WTC11 (cell line): ENCODE measurements at regions not wholly inside any gene's neighbourhood (a gene's known extent, or its start where the extent isn't known, plus 50 kb on each side); places are given as distances from the start of the nearest gene placed in this dataset.

Experiments
- ATAC-seq: fragments of 200-7000 bp; cut with Tn5 transposase; 2 replicates; pipeline ENCODE4 v1.10.0; 2021; ENCODE audit warnings: mild to moderate bottlenecking, moderate library complexity
- CTCF ChIA-PET: fragments of 300-600 bp; sonication (Branson Sonifier 250); formaldehyde crosslinking; loops from one replicate; lab custom pipeline; 2021; ENCODE audit warnings: antibody characterized with exemption; lab: Charles Lee
- POLR2A ChIA-PET: fragments of 350-600 bp; sonication (Branson Sonifier 250); formaldehyde crosslinking; loops from one replicate; lab custom pipeline; 2021; ENCODE audit warnings: antibody characterized with exemption; lab: Charles Lee
- DNase-seq: peaks from one replicate; pipeline ENCODE4 v3.0.0; 2021; ENCODE audit warnings: low spot score
- H3K27ac Mint-ChIP-seq: 2 replicates; pipeline ENCODE4 v1.8.0; 2021; ENCODE audit warnings: mixed read lengths
- H3K27me3 Mint-ChIP-seq: 2 replicates; pipeline ENCODE4 v1.8.0; 2021; ENCODE audit warnings: low read depth, mild to moderate bottlenecking, moderate library complexity, mixed read lengths
- H3K36me3 Mint-ChIP-seq: 2 replicates; pipeline ENCODE4 v1.8.0; 2021; ENCODE audit warnings: mixed read lengths
- H3K4me1 Mint-ChIP-seq: 2 replicates; pipeline ENCODE4 v1.8.0; 2022; ENCODE audit warnings: mixed read lengths
- H3K4me3 Mint-ChIP-seq: 2 replicates; pipeline ENCODE4 v1.8.0; 2021; ENCODE audit warnings: mild to moderate bottlenecking, moderate library complexity, mixed read lengths
- H3K9me3 Mint-ChIP-seq: 2 replicates; pipeline ENCODE4 v1.8.0; 2021; ENCODE audit warnings: mixed read lengths
- ATF1 ChIP-seq: sonication (generic); formaldehyde crosslinking; IDR thresholded peaks from 2 replicates; pipeline ENCODE4 v1.8.1; 2023; ENCODE audit warnings: mild to moderate bottlenecking, moderate library complexity, missing genetic modification reagents
- CREB1 ChIP-seq: sonication (generic); formaldehyde crosslinking; IDR thresholded peaks from 2 replicates; pipeline ENCODE4 v1.8.0; 2023; ENCODE audit warnings: mild to moderate bottlenecking, missing genetic modification reagents
- CREM ChIP-seq: sonication (generic); formaldehyde crosslinking; IDR thresholded peaks from 2 replicates; pipeline ENCODE4 v1.8.1; 2022; ENCODE audit warnings: mild to moderate bottlenecking, missing genetic modification reagents, moderate library complexity
- FOXP1 ChIP-seq: sonication (generic); formaldehyde crosslinking; IDR thresholded peaks from 2 replicates; pipeline ENCODE4 v1.8.0; 2022; ENCODE audit warnings: missing genetic modification reagents, mild to moderate bottlenecking, moderate library complexity, borderline replicate concordance
- GABPB1 ChIP-seq: sonication (generic); formaldehyde crosslinking; IDR thresholded peaks from 2 replicates; pipeline ENCODE4 v1.8.1; 2023; ENCODE audit warnings: mild to moderate bottlenecking, missing genetic modification reagents
- GRHL2 ChIP-seq: fragments of 250-450 bp; sonication (Bioruptor Pico); IDR thresholded peaks from 2 replicates; pipeline ENCODE4 v1.8.0; 2022; ENCODE audit warnings: mild to moderate bottlenecking, moderate library complexity; ENCODE audit not compliant: insufficient replicate concordance, severe bottlenecking
- KAT7 ChIP-seq: sonication (generic); formaldehyde crosslinking; IDR thresholded peaks from 2 replicates; pipeline ENCODE4 v1.8.1; 2023; ENCODE audit warnings: missing genetic modification reagents, mild to moderate bottlenecking, borderline replicate concordance
- SMAD3 ChIP-seq: sonication (generic); formaldehyde crosslinking; IDR thresholded peaks from 2 replicates; pipeline ENCODE4 v1.8.0; 2022; ENCODE audit warnings: missing genetic modification reagents, mild to moderate bottlenecking, borderline replicate concordance
- TCF7 ChIP-seq: sonication (generic); formaldehyde crosslinking; IDR thresholded peaks from 2 replicates; pipeline ENCODE4 v1.8.0; 2022; ENCODE audit warnings: mild to moderate bottlenecking, low read depth, missing genetic modification reagents, moderate library complexity
- TEAD4 ChIP-seq: sonication (generic); formaldehyde crosslinking; IDR thresholded peaks from 2 replicates; pipeline ENCODE4 v1.8.0; 2022; ENCODE audit warnings: mild to moderate bottlenecking, missing genetic modification reagents
- ZNF396 ChIP-seq: fragments of 250-450 bp; sonication (Bioruptor Pico); IDR thresholded peaks from 2 replicates; pipeline ENCODE4 v1.8.0; 2021; ENCODE audit warnings: mild to moderate bottlenecking, moderate library complexity, borderline replicate concordance
- ZNF416 ChIP-seq: fragments of 250-450 bp; sonication (Bioruptor Pico); IDR thresholded peaks from 2 replicates; pipeline ENCODE4 v1.9.0; 2021; ENCODE audit warnings: mild to moderate bottlenecking, inconsistent platforms
- TF ChIP-seq, protein P1 (sequence below): fragments of 250-450 bp; sonication (Bioruptor Pico); IDR thresholded peaks from 2 replicates; pipeline ENCODE4 v1.8.0; 2021; ENCODE audit warnings: mild to moderate bottlenecking
- TF ChIP-seq, protein P2 (sequence below): fragments of 250-450 bp; sonication (Bioruptor Pico); IDR thresholded peaks from 2 replicates; pipeline ENCODE4 v1.9.0; 2021; ENCODE audit warnings: mild to moderate bottlenecking
- TF ChIP-seq, protein P3 (sequence below): sonication (generic); formaldehyde crosslinking; IDR thresholded peaks from 2 replicates; pipeline ENCODE4 v1.8.1; 2022; ENCODE audit warnings: mild to moderate bottlenecking, moderate library complexity, missing genetic modification reagents
- TF ChIP-seq, protein P4 (sequence below): fragments of 250-450 bp; sonication (Bioruptor Pico); IDR thresholded peaks from 2 replicates; pipeline ENCODE4 v1.9.0; 2021; ENCODE audit warnings: mild to moderate bottlenecking
- TF ChIP-seq, protein P5 (sequence below): sonication (generic); formaldehyde crosslinking; IDR thresholded peaks from 2 replicates; pipeline ENCODE4 v1.8.1; 2022; ENCODE audit warnings: low read depth, missing genetic modification reagents, borderline replicate concordance
- TF ChIP-seq, protein P6 (sequence below): sonication (generic); formaldehyde crosslinking; IDR thresholded peaks from 2 replicates; pipeline ENCODE4 v1.8.1; 2022; ENCODE audit warnings: low read depth, mild to moderate bottlenecking, moderate library complexity, missing genetic modification reagents, borderline replicate concordance
- TF ChIP-seq, protein P7 (sequence below): fragments of 250-450 bp; sonication (Bioruptor Pico); IDR thresholded peaks from 2 replicates; pipeline ENCODE4 v1.9.0; 2021; ENCODE audit warnings: moderate library complexity, mild to moderate bottlenecking, inconsistent platforms, borderline replicate concordance
- TF ChIP-seq, protein P8 (sequence below): sonication (generic); formaldehyde crosslinking; IDR thresholded peaks from 2 replicates; pipeline ENCODE4 v1.8.0; 2022; ENCODE audit warnings: mild to moderate bottlenecking, missing genetic modification reagents
- TF ChIP-seq, protein P9 (sequence below): fragments of 200-600 bp; IDR thresholded peaks from 2 replicates; pipeline ENCODE4 v1.8.0; 2022; ENCODE audit warnings: antibody characterized with exemption
- TF ChIP-seq, protein P10 (sequence below): fragments of 250-450 bp; sonication (Bioruptor Pico); IDR thresholded peaks from 2 replicates; pipeline ENCODE4 v2.1.2; 2022; ENCODE audit warnings: mild to moderate bottlenecking, moderate library complexity

DNA sequence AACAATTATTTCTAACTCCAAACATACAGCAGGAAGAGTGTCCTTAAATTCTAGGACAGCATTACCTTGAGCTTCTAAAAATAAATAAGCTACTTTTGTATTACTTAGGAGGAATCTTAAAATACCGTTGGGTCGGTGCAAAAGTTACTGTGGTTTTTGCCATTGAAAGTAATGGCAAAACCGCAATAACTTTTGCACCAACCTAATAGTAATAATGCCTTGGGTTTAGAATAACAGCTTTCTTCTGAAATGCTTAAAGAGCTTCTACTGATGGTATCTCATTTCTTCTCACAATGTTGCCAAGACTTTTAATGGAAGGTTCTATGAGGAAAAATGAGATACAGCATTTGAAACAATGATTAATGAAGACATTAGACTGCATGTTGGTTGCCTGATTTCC is 179.9 kb downstream of the SEC16B start:
- POLR2A ChIA-PET: no interaction called here

DNA sequence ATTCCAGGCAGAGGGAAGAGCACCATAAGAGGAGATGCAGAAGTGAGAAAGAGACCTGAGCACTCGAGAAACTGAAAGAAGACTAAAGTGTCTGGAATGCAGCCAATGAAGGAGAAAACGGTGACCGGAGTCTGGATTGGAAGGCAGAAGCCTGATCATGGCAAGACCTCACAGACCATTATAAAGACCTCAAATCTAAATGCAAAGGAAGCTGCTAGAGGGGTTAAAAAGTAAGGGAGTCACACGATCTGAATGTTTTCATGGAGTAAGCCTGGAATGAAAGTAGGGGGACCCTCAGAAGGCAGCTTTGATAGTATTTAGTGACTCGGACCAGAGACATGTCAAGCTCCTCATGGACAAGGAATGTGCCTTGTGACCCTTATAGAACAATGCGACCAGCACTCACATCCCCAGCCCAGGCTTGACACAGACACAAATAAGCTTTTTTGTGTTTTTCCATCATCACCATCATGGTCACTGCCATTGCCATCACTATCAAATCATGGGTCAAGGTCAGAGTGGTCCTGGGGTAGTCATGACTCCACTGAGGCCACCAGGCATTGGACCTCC is 183.6 kb downstream of the SEC16B start:
- Mint-ChIP-seq H3K27ac (no peak overlapping the region), H3K4me1 (peaks cover 19% of the 10 kb centered on the region), H3K27me3 (no peaks in the 10 kb centered on the region), H3K9me3 (peaks cover 4% of the 10 kb centered on the region; the same call in 1 of the 2 replicates), H3K36me3 (no peaks in the 10 kb centered on the region), H3K4me3 (no peak overlapping the region)
- DNase-seq (no peak), ATAC-seq (no peak)
- TF ChIP-seq KAT7 (CRISPR knock-in tag): no peak
- no peak for TF ChIP-seq CREM (CRISPR knock-in tag)
- TF ChIP-seq TEAD4 (CRISPR knock-in tag): no peak
- TF ChIP-seq, protein P1, sequence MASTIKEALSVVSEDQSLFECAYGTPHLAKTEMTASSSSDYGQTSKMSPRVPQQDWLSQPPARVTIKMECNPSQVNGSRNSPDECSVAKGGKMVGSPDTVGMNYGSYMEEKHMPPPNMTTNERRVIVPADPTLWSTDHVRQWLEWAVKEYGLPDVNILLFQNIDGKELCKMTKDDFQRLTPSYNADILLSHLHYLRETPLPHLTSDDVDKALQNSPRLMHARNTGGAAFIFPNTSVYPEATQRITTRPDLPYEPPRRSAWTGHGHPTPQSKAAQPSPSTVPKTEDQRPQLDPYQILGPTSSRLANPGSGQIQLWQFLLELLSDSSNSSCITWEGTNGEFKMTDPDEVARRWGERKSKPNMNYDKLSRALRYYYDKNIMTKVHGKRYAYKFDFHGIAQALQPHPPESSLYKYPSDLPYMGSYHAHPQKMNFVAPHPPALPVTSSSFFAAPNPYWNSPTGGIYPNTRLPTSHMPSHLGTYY (CRISPR knock-in tag): no peak
- TF ChIP-seq, protein P2, sequence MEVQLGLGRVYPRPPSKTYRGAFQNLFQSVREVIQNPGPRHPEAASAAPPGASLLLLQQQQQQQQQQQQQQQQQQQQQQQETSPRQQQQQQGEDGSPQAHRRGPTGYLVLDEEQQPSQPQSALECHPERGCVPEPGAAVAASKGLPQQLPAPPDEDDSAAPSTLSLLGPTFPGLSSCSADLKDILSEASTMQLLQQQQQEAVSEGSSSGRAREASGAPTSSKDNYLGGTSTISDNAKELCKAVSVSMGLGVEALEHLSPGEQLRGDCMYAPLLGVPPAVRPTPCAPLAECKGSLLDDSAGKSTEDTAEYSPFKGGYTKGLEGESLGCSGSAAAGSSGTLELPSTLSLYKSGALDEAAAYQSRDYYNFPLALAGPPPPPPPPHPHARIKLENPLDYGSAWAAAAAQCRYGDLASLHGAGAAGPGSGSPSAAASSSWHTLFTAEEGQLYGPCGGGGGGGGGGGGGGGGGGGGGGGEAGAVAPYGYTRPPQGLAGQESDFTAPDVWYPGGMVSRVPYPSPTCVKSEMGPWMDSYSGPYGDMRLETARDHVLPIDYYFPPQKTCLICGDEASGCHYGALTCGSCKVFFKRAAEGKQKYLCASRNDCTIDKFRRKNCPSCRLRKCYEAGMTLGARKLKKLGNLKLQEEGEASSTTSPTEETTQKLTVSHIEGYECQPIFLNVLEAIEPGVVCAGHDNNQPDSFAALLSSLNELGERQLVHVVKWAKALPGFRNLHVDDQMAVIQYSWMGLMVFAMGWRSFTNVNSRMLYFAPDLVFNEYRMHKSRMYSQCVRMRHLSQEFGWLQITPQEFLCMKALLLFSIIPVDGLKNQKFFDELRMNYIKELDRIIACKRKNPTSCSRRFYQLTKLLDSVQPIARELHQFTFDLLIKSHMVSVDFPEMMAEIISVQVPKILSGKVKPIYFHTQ (CRISPR knock-in tag): no peak
- TF ChIP-seq, protein P3, sequence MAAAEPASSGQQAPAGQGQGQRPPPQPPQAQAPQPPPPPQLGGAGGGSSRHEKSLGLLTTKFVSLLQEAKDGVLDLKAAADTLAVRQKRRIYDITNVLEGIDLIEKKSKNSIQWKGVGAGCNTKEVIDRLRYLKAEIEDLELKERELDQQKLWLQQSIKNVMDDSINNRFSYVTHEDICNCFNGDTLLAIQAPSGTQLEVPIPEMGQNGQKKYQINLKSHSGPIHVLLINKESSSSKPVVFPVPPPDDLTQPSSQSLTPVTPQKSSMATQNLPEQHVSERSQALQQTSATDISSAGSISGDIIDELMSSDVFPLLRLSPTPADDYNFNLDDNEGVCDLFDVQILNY (CRISPR knock-in tag): no peak
- TF ChIP-seq ATF1 (CRISPR knock-in tag): no peak
- no peak for TF ChIP-seq CREB1 (CRISPR knock-in tag)
- POLR2A ChIA-PET: no interaction called here
- CTCF ChIA-PET: no interaction called here

More for the DNA sequence above, 179.9 kb downstream of the SEC16B start:
- Mint-ChIP-seq H3K4me3 (no peak overlapping the region), H3K27me3 (peaks cover 4% of the 10 kb centered on the region; the same call in 1 of the 2 replicates), H3K9me3 (peaks cover 17% of the 10 kb centered on the region), H3K4me1 (peaks cover 45% of the 10 kb centered on the region), H3K36me3 (peaks cover 11% of the 10 kb centered on the region), H3K27ac (no peak overlapping the region)
- DNase-seq (no peak), ATAC-seq (no peak)
- no peak for TF ChIP-seq SMAD3
- TF ChIP-seq, protein P4, sequence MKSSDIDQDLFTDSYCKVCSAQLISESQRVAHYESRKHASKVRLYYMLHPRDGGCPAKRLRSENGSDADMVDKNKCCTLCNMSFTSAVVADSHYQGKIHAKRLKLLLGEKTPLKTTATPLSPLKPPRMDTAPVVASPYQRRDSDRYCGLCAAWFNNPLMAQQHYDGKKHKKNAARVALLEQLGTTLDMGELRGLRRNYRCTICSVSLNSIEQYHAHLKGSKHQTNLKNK (CRISPR knock-in tag): no peak
- TF ChIP-seq, protein P5, sequence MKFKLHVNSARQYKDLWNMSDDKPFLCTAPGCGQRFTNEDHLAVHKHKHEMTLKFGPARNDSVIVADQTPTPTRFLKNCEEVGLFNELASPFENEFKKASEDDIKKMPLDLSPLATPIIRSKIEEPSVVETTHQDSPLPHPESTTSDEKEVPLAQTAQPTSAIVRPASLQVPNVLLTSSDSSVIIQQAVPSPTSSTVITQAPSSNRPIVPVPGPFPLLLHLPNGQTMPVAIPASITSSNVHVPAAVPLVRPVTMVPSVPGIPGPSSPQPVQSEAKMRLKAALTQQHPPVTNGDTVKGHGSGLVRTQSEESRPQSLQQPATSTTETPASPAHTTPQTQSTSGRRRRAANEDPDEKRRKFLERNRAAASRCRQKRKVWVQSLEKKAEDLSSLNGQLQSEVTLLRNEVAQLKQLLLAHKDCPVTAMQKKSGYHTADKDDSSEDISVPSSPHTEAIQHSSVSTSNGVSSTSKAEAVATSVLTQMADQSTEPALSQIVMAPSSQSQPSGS (CRISPR knock-in tag): no peak
- TF ChIP-seq, protein P6, sequence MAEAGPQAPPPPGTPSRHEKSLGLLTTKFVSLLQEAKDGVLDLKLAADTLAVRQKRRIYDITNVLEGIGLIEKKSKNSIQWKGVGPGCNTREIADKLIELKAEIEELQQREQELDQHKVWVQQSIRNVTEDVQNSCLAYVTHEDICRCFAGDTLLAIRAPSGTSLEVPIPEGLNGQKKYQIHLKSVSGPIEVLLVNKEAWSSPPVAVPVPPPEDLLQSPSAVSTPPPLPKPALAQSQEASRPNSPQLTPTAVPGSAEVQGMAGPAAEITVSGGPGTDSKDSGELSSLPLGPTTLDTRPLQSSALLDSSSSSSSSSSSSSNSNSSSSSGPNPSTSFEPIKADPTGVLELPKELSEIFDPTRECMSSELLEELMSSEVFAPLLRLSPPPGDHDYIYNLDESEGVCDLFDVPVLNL (CRISPR knock-in tag): no peak
- TF ChIP-seq, protein P7, sequence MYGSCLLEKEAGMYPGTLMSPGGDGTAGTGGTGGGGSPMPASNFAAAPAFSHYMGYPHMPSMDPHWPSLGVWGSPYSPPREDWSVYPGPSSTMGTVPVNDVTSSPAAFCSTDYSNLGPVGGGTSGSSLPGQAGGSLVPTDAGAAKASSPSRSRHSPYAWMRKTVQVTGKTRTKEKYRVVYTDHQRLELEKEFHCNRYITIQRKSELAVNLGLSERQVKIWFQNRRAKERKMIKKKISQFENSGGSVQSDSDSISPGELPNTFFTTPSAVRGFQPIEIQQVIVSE: no peak
- TF ChIP-seq FOXP1 (CRISPR knock-in tag): no peak
- no peak for TF ChIP-seq TEAD4 (CRISPR knock-in tag)
- no peak for TF ChIP-seq CREM (CRISPR knock-in tag)
- TF ChIP-seq ZNF396: no peak
- TF ChIP-seq ZNF416 (CRISPR knock-in tag): no peak
- no peak for TF ChIP-seq GABPB1 (CRISPR knock-in tag)
- TF ChIP-seq, protein P8, sequence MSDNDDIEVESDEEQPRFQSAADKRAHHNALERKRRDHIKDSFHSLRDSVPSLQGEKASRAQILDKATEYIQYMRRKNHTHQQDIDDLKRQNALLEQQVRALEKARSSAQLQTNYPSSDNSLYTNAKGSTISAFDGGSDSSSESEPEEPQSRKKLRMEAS (CRISPR knock-in tag): no peak
- TF ChIP-seq, protein P9, sequence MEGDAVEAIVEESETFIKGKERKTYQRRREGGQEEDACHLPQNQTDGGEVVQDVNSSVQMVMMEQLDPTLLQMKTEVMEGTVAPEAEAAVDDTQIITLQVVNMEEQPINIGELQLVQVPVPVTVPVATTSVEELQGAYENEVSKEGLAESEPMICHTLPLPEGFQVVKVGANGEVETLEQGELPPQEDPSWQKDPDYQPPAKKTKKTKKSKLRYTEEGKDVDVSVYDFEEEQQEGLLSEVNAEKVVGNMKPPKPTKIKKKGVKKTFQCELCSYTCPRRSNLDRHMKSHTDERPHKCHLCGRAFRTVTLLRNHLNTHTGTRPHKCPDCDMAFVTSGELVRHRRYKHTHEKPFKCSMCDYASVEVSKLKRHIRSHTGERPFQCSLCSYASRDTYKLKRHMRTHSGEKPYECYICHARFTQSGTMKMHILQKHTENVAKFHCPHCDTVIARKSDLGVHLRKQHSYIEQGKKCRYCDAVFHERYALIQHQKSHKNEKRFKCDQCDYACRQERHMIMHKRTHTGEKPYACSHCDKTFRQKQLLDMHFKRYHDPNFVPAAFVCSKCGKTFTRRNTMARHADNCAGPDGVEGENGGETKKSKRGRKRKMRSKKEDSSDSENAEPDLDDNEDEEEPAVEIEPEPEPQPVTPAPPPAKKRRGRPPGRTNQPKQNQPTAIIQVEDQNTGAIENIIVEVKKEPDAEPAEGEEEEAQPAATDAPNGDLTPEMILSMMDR: no peak
- no peak for TF ChIP-seq TCF7 (CRISPR knock-in tag)
- TF ChIP-seq GRHL2: no peak
- TF ChIP-seq, protein P10, sequence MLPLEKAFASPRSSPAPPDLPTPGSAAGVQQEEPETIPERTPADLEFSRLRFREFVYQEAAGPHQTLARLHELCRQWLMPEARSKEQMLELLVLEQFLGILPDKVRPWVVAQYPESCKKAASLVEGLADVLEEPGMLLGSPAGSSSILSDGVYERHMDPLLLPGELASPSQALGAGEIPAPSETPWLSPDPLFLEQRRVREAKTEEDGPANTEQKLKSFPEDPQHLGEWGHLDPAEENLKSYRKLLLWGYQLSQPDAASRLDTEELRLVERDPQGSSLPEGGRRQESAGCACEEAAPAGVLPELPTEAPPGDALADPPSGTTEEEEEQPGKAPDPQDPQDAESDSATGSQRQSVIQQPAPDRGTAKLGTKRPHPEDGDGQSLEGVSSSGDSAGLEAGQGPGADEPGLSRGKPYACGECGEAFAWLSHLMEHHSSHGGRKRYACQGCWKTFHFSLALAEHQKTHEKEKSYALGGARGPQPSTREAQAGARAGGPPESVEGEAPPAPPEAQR (CRISPR knock-in tag): no peak
- CTCF ChIA-PET: no interaction called here
